BE2C (cell line): ENCODE measurements at regions not wholly inside any gene's neighbourhood (a gene's known extent, or its start where the extent isn't known, plus 50 kb on each side); places are given as distances from the start of the nearest gene placed in this dataset.

Experiments
- DNase-seq: peaks from one replicate; pipeline ENCODE4 v3.0.0-alpha.2; 2020
- H3K27me3 ChIP-seq: fragments of 250-450 bp; sonication (Bioruptor Pico); 2 replicates; pipeline ENCODE4 v1.5.1; 2020; ENCODE audit warnings: mild to moderate bottlenecking
- H3K36me3 ChIP-seq: fragments of 250-450 bp; sonication (Bioruptor Pico); 2 replicates; pipeline ENCODE4 v1.5.1; 2020; ENCODE audit warnings: mild to moderate bottlenecking
- H3K4me1 ChIP-seq: fragments of 250-450 bp; sonication (Bioruptor Pico); 2 replicates; pipeline ENCODE4 v1.5.1; 2020
- H3K4me3 ChIP-seq: 2 replicates; pipeline ENCODE4 v1.5.1; 2011; ENCODE audit warnings: low read depth, low read length
- H3K9me3 ChIP-seq: fragments of 250-450 bp; sonication (Bioruptor Pico); 2 replicates; pipeline ENCODE4 v1.5.1; 2020
- CTCF ChIP-seq: IDR thresholded peaks from 2 replicates; pipeline ENCODE4 v1.5.1; 2012; ENCODE audit warnings: mild to moderate bottlenecking, low read depth, low read length

- H3K4me3 ChIP-seq = no peak overlapping the region
- DNase-seq = no peak
- H3K9me3 ChIP-seq = no peaks in the 10 kb centered on the region
- H3K4me1 ChIP-seq = no peaks in the 10 kb centered on the region
- TF ChIP-seq CTCF = no peak
- H3K36me3 ChIP-seq = no peaks in the 10 kb centered on the region
- H3K27me3 ChIP-seq = no peaks in the 10 kb centered on the region
These were observed 657.7 kb upstream of the RORB start for GRCh38 chr9:73839471-73839870.

- H3K36me3 ChIP-seq = no peaks in the 10 kb centered on the region
- H3K4me1 ChIP-seq = no peaks in the 10 kb centered on the region
- H3K4me3 ChIP-seq = no peak overlapping the region
- DNase-seq = no peak
- no peaks in the 10 kb centered on the region for H3K9me3 ChIP-seq
- H3K27me3 ChIP-seq = no peaks in the 10 kb centered on the region
- no peak for TF ChIP-seq CTCF
These were observed 656.1 kb upstream of the RORB start for GRCh38 chr9:73841018-73841417.

GRCh38 chr9:73844135-73844534 is 653.0 kb upstream of the RORB start:
- Histone ChIP-seq H3K4me3 (no peak overlapping the region), H3K36me3 (no peaks in the 10 kb centered on the region), H3K4me1 (no peaks in the 10 kb centered on the region), H3K27me3 (no peaks in the 10 kb centered on the region), H3K9me3 (no peaks in the 10 kb centered on the region)
- no peak for DNase-seq
- TF ChIP-seq CTCF = no peak

GRCh38 chr9:73845539-73845938 is 651.6 kb upstream of the RORB start:
- no peak for TF ChIP-seq CTCF
- Histone ChIP-seq H3K9me3 (no peaks in the 10 kb centered on the region), H3K27me3 (no peaks in the 10 kb centered on the region), H3K4me1 (no peaks in the 10 kb centered on the region), H3K36me3 (no peaks in the 10 kb centered on the region), H3K4me3 (no peak overlapping the region)
- no peak for DNase-seq

- no peaks in the 10 kb centered on the region for H3K9me3 ChIP-seq
- H3K4me1 ChIP-seq = no peaks in the 10 kb centered on the region
- DNase-seq = no peak
- H3K27me3 ChIP-seq = no peaks in the 10 kb centered on the region
- H3K4me3 ChIP-seq = no peak overlapping the region
- no peak for TF ChIP-seq CTCF
- H3K36me3 ChIP-seq = no peaks in the 10 kb centered on the region
These were observed 651.0 kb upstream of the RORB start for GRCh38 chr9:73845954-73846690.

- Histone ChIP-seq H3K36me3 (no peaks in the 10 kb centered on the region), H3K4me1 (no peaks in the 10 kb centered on the region), H3K27me3 (no peaks in the 10 kb centered on the region), H3K9me3 (no peaks in the 10 kb centered on the region), H3K4me3 (no peak overlapping the region)
- no peak for TF ChIP-seq CTCF
- DNase-seq = no peak
These were observed 649.6 kb upstream of the RORB start for GRCh38 chr9:73847536-73847935.
